ENCODE measurements at regions not wholly inside any gene's neighbourhood (a gene's known extent, or its start where the extent isn't known, plus 50 kb on each side); places are given as distances from the start of the nearest gene placed in this dataset.

GRCh38 chr7:115267503-115267902 lies 345.6 kb downstream of the MDFIC start:
- no peaks in the 10 kb centered on the region for H3K9me3 ChIP-seq (ENCODE audit: control insufficient read depth, insufficient read depth, low read length)
- H3K27me3 ChIP-seq (ENCODE audit: control insufficient read depth, insufficient read depth, low read length), result no peaks in the 10 kb centered on the region
- H3K36me3 ChIP-seq (ENCODE audit: control insufficient read depth, insufficient read depth, low read length), result no peaks in the 10 kb centered on the region
- H3K4me3 Mint-ChIP-seq, result no peak overlapping the region
- no peaks in the 10 kb centered on the region for H3K4me1 Mint-ChIP-seq
- H3K4me3 ChIP-seq (ENCODE audit: low read length), result no peak overlapping the region
- DNase-seq (no peak), ATAC-seq (no peak)
- no peak for TF ChIP-seq CTCF (IDR thresholded peaks at IDR 0.05)
- intact Hi-C loops (cut with micrococcal nuclease), result no loop called here
- H3K27me3 Mint-ChIP-seq (ENCODE audit: low read depth in 2 of 2), result no peaks in the 10 kb centered on the region
- no peaks in the 10 kb centered on the region for H3K36me3 Mint-ChIP-seq
- H3K27ac ChIP-seq (ENCODE audit: low read length), result no peak overlapping the region
- peaks cover 0 to 4% of the 10 kb centered on the region in 2 donors for H3K9me3 Mint-ChIP-seq
- no peak overlapping the region for H3K27ac Mint-ChIP-seq
- H3K4me1 ChIP-seq (ENCODE audit: control insufficient read depth, insufficient read depth, low read length), result no peaks in the 10 kb centered on the region

DNA sequence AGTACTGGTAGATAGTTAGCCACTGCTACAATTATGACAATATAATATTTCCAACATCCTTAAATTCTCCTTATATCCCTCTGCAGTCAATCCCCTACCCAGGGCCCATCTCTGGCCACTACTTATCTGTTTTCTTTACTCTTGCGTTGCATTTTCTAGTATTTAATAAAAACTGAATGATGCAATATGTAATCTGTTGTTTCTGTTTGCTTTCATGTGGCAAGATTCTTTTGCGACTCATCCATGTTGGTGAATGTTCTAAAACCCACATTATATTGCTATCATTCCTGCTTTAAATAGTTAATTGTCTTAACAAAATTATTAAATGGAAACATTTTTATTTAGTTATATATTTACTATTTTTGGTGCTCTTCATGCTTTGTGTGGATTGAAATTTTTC lies 338.5 kb downstream of the MDFIC start:
- intact Hi-C loops (cut with micrococcal nuclease), result no loop called here
- whole genome bisulfite sequencing (ENCODE audit: insufficient coverage), result no CpG with 5 or more reads among the region's 2 CpGs
- Mint-ChIP-seq H3K27me3 (ENCODE audit: low read depth in 2 of 2) (no peaks in the 10 kb centered on the region), H3K27ac (no peak overlapping the region), H3K4me3 (no peak overlapping the region), H3K4me1 (no peaks in the 10 kb centered on the region), H3K36me3 (no peaks in the 10 kb centered on the region), H3K9me3 (no peaks in the 10 kb centered on the region)
- ATAC-seq (no peak), DNase-seq (no peak)
- Histone ChIP-seq H3K4me3 (ENCODE audit: low read length) (no peak overlapping the region), H3K36me3 (ENCODE audit: control insufficient read depth, insufficient read depth, low read length) (no peaks in the 10 kb centered on the region), H3K27ac (ENCODE audit: low read length) (no peak overlapping the region), H3K27me3 (ENCODE audit: control insufficient read depth, insufficient read depth, low read length) (no peaks in the 10 kb centered on the region), H3K4me1 (ENCODE audit: control insufficient read depth, insufficient read depth, low read length) (no peaks in the 10 kb centered on the region), H3K9me3 (ENCODE audit: control insufficient read depth, insufficient read depth, low read length) (no peaks in the 10 kb centered on the region)
- TF ChIP-seq CTCF (IDR thresholded peaks at IDR 0.05), result no peak

DNA sequence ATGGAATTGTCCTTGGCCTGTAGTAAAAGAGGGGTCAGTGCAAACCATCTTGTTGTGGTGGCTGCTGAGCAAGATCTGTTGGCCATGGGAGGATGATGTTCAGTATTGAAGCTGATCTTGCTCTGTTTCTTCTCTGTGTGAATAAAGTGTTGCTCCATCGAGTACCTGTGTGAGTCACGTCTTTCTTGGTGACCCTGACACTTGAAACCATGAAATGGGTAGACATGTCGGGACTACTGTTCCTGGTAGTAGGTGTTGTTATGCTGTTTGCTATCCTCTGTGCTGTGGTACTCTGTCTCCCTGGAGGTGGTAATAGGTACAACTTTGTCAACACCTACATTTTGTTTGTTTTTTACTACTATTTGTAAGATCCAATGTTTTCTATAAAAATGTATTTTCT lies 330.6 kb downstream of the MDFIC start:
- H3K4me1 Mint-ChIP-seq, result no peaks in the 10 kb centered on the region
- 91% methylated on average over 3 of the region's 3 CpGs for WGBS (ENCODE audit: insufficient coverage)
- no peak for ATAC-seq
- no peak overlapping the region for H3K27ac ChIP-seq (ENCODE audit: low read length)
- no peak overlapping the region for H3K27ac Mint-ChIP-seq
- no peak overlapping the region for H3K4me3 ChIP-seq (ENCODE audit: low read length)
- no peaks in the 10 kb centered on the region for H3K9me3 ChIP-seq (ENCODE audit: control insufficient read depth, insufficient read depth, low read length)
- H3K36me3 Mint-ChIP-seq, result no peaks in the 10 kb centered on the region
- no peaks in the 10 kb centered on the region for H3K27me3 ChIP-seq (ENCODE audit: control insufficient read depth, insufficient read depth, low read length)
- H3K27me3 Mint-ChIP-seq (ENCODE audit: low read depth in 2 of 2), result no peaks in the 10 kb centered on the region
- H3K36me3 ChIP-seq (ENCODE audit: control insufficient read depth, insufficient read depth, low read length), result no peaks in the 10 kb centered on the region
- no peak overlapping the region for H3K4me3 Mint-ChIP-seq
- TF ChIP-seq CTCF (IDR thresholded peaks at IDR 0.05), result no peak
- H3K4me1 ChIP-seq (ENCODE audit: control insufficient read depth, insufficient read depth, low read length), result no peaks in the 10 kb centered on the region
- no peak for DNase-seq
- H3K9me3 Mint-ChIP-seq, result no peaks in the 10 kb centered on the region
- intact Hi-C loops (cut with micrococcal nuclease), result no loop called here

DNA sequence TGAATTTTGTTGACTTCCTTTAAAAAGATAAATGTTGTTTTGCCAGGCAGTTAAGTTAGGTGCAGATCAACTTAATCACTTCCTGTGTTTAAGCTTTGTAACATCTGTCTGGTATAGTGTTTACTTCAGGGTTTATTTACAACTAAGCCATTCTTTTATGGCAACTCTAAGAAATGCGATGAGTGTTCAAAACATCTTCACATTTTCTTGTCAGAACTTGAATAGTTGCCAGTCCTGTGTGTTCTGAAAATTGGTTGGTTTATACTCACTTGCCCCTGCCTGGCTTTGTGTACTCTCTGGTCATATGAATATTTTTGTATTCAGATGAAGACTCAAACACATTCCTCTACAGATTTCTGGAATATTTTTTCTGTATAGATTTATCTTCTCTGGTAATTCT lies 327.2 kb downstream of the MDFIC start:
- ATAC-seq (no peak), DNase-seq (no peak)
- Histone ChIP-seq H3K9me3 (ENCODE audit: control insufficient read depth, insufficient read depth, low read length) (no peaks in the 10 kb centered on the region), H3K36me3 (ENCODE audit: control insufficient read depth, insufficient read depth, low read length) (no peaks in the 10 kb centered on the region), H3K27me3 (ENCODE audit: control insufficient read depth, insufficient read depth, low read length) (no peaks in the 10 kb centered on the region), H3K27ac (ENCODE audit: low read length) (no peak overlapping the region), H3K4me3 (ENCODE audit: low read length) (no peak overlapping the region), H3K4me1 (ENCODE audit: control insufficient read depth, insufficient read depth, low read length) (no peaks in the 10 kb centered on the region)
- no peaks in the 10 kb centered on the region for H3K9me3 Mint-ChIP-seq
- no peak overlapping the region for H3K27ac Mint-ChIP-seq
- intact Hi-C loops (cut with micrococcal nuclease), result no loop called here
- H3K4me1 Mint-ChIP-seq, result no peaks in the 10 kb centered on the region
- no peak for TF ChIP-seq CTCF (IDR thresholded peaks at IDR 0.05)
- H3K27me3 Mint-ChIP-seq (ENCODE audit: low read depth in 2 of 2), result no peaks in the 10 kb centered on the region
- WGBS (ENCODE audit: insufficient coverage), result 100% methylated on average over 1 of the region's 1 CpG
- no peaks in the 10 kb centered on the region for H3K36me3 Mint-ChIP-seq
- H3K4me3 Mint-ChIP-seq, result no peak overlapping the region

All from natural killer cell (primary cell).